Sciatic nerve (tissue), 2 donors: ENCODE measurements at regions not wholly inside any gene's neighbourhood (a gene's known extent, or its start where the extent isn't known, plus 50 kb on each side); places are given as distances from the start of the nearest gene placed in this dataset.
"Not testable (repeated sequence)": the region's sequence is repeated elsewhere in the genome, so short reads cannot be mapped to it uniquely, and the experiment has no call there.

Experiments used
- ATAC-seq: fragments of 200-7000 bp; cut with Tn5 transposase; one replicate; pipeline ENCODE4 v1.9.1; 2020; ENCODE audit warnings: mild to moderate bottlenecking, moderate library complexity
- DNase-seq: peaks from one replicate; pipeline ENCODE4 v3.0.0-alpha.2; 2020; ENCODE audit warnings: low spot score
- intact Hi-C: fragments of 100-400 bp; cut with DNase I; formaldehyde crosslinking; loops from one replicate; pipeline ENCODE4 v1.14.2; 2022
- donor health status: DM: no; HTN: no; CAD: no.
- donor health status: DM: no; HTN: no; CAD: no.

- intact Hi-C loops: no loop called here
- DNase-seq: no peak
- no peak for ATAC-seq
Measured at GRCh38 chr6:135603249-135603648, 105.7 kb upstream of the AHI1 start.

- intact Hi-C loops: no loop called here
- no peak for ATAC-seq
- DNase-seq: no peak
Measured at GRCh38 chr6:135604035-135604860, 106.7 kb upstream of the AHI1 start.

GRCh38 chr6:135605278-135605790 lies 107.8 kb upstream of the AHI1 start:
- no peak for DNase-seq
- ATAC-seq: no peak
- intact Hi-C loops: no loop called here

- intact Hi-C loops: no loop called here
- ATAC-seq (no peak), DNase-seq (no peak)
Measured at GRCh38 chr6:135606392-135606791, 108.9 kb upstream of the AHI1 start.

GRCh38 chr6:135608031-135608430 lies 110.5 kb upstream of the AHI1 start:
- no peak for ATAC-seq
- intact Hi-C loops: no loop called here
- DNase-seq: no peak

GRCh38 chr6:135610192-135610591 lies 112.7 kb upstream of the AHI1 start:
- ATAC-seq, DNase-seq, intact Hi-C loops: not testable (repeated sequence)

GRCh38 chr6:135616655-135617054 lies 119.1 kb upstream of the AHI1 start:
- DNase-seq (no peak), ATAC-seq (no peak)
- intact Hi-C loops: no loop called here

GRCh38 chr6:135617222-135617621 lies 119.7 kb upstream of the AHI1 start:
- ATAC-seq (no peak), DNase-seq (no peak)
- intact Hi-C loops: no loop called here

- DNase-seq (no peak), ATAC-seq (no peak)
- intact Hi-C loops: no loop called here
Measured at GRCh38 chr6:135622081-135622480, 124.5 kb upstream of the AHI1 start.

GRCh38 chr6:135623979-135624378 lies 126.4 kb upstream of the AHI1 start:
- DNase-seq (no peak), ATAC-seq (no peak)
- intact Hi-C loops: no loop called here

GRCh38 chr6:135624402-135625295 lies 127.1 kb upstream of the AHI1 start:
- DNase-seq (no peak), ATAC-seq (no peak)
- intact Hi-C loops: no loop called here

GRCh38 chr6:135626001-135626400 lies 128.5 kb upstream of the AHI1 start:
- ATAC-seq, intact Hi-C loops: not testable (repeated sequence)

GRCh38 chr6:135627092-135627715 lies 129.7 kb upstream of the AHI1 start:
- intact Hi-C loops: no loop called here
- no peak for DNase-seq
- ATAC-seq: no peak

More at GRCh38 chr6:135626001-135626400, 128.5 kb upstream of the AHI1 start:
- DNase-seq: not testable (repeated sequence)

- no peak for ATAC-seq
- DNase-seq: no peak
- intact Hi-C loops: no loop called here
Measured at GRCh38 chr6:135630789-135631376, 133.3 kb upstream of the AHI1 start.

- ATAC-seq (no peak), DNase-seq (no peak)
- intact Hi-C loops: no loop called here
Measured at GRCh38 chr6:135631821-135632220, 134.3 kb upstream of the AHI1 start.

GRCh38 chr6:135633573-135633972 lies 136.0 kb upstream of the AHI1 start:
- ATAC-seq: no peak
- no peak for DNase-seq
- intact Hi-C loops: no loop called here

GRCh38 chr6:135637701-135638100 lies 140.2 kb upstream of the AHI1 start:
- intact Hi-C loops: no loop called here
- ATAC-seq: no peak

GRCh38 chr6:135638108-135638507 lies 140.6 kb upstream of the AHI1 start:
- DNase-seq (no peak), ATAC-seq (no peak)
- intact Hi-C loops: no loop called here

More at GRCh38 chr6:135637701-135638100, 140.2 kb upstream of the AHI1 start:
- no peak for DNase-seq

GRCh38 chr6:135640048-135640447 lies 142.5 kb upstream of the AHI1 start:
- intact Hi-C loops: no loop called here
- no peak for ATAC-seq

More at GRCh38 chr6:135640048-135640447, 142.5 kb upstream of the AHI1 start:
- no peak for DNase-seq
